Sigmoid colon (tissue), 4 donors: ENCODE measurements at regions not wholly inside any gene's neighbourhood (a gene's known extent, or its start where the extent isn't known, plus 50 kb on each side); places are given as distances from the start of the nearest gene placed in this dataset.

Experiments used
- CTCF ChIP-seq, 4 experiments: fragments of 450-650 bp in 3 of 4; fragments of 200-600 bp in 1 of 4; IDR thresholded peaks; one replicate each; pipeline ENCODE4 v1.5.1; 2016 to 2019; ENCODE audit warnings: antibody characterized with exemption in 4 of 4, mild to moderate bottlenecking in 3 of 4, moderate library complexity in 2 of 4
- POLR2AphosphoS5 ChIP-seq, 4 donors: sonication (generic); formaldehyde crosslinking; IDR thresholded peaks; one replicate each; pipeline ENCODE4 v1.6.1; 2017; ENCODE audit warnings: antibody characterized with exemption in 4 of 4

GRCh38 chr2:217076058-217076435 is 216.2 kb upstream of the TNP1 start:
- no peak for TF ChIP-seq CTCF (IDR thresholded peaks at IDR 0.05)
- no peak for TF ChIP-seq POLR2AphosphoS5 (IDR thresholded peaks at IDR 0.05)
